A673 (cell line): ENCODE measurements at regions not wholly inside any gene's neighbourhood (a gene's known extent, or its start where the extent isn't known, plus 50 kb on each side); places are given as distances from the start of the nearest gene placed in this dataset.

ENCODE experiments used
- CTCF ChIP-seq: fragments of 300-800, 200-600 bp; sonication (generic); conservative IDR thresholded peaks from 2 replicates; pipeline ENCODE4 v1.5.1; 2017; ENCODE audit warnings: low read depth, mild to moderate bottlenecking, antibody characterized with exemption, low read length, moderate library complexity, mixed read lengths
- EZH2 ChIP-seq: fragments of 200-600 bp; sonication (generic); IDR thresholded peaks from 2 replicates; pipeline ENCODE4 v1.6.1; 2017; ENCODE audit warnings: borderline replicate concordance, low read depth, mild to moderate bottlenecking, mixed read lengths, antibody characterized with exemption, low read length; ENCODE audit not compliant: poor library complexity, severe bottlenecking

DNA sequence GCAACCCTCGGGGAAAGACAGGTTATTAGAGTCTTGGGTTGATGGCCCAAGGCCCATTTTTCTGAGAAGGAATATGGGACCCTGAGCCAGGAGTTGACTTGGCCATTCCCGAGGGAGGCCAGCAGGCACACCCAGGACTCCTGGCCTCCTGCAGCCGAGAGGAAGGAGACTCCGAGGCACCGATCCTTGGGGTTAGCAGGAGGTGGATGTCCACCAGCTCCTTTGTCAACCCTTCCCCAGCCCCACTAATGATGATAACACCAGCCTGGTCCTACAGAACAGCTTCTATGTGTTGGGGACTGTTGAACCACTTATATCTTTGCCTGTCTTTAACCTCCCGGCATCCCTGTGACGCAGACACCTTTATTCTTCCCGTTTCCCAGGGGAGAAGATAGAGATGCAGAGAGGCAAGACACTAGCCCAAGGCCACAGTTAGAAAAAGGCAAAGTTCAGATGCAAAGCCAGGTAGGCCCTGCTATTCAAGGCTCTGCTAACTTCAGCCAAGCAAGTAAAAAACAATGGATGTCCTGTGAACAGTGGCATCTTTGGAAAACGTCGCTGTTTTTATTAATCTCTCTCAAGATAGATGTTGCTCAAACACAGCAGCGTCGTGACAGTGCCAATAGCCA is 767.3 kb upstream of the TBX3 start:
- TF ChIP-seq CTCF (no peak), EZH2 (no peak)
